Embryonic facial prominence (tissue), 1 donor: ENCODE measurements at regions not wholly inside any gene's neighbourhood (a gene's known extent, or its start where the extent isn't known, plus 50 kb on each side); places are given as distances from the start of the nearest gene placed in this dataset.

Experiments
- DNase-seq: peaks from one replicate; pipeline ENCODE4 v3.0.0-alpha.2; 2016; ENCODE audit errors: extremely low spot score

DNA sequence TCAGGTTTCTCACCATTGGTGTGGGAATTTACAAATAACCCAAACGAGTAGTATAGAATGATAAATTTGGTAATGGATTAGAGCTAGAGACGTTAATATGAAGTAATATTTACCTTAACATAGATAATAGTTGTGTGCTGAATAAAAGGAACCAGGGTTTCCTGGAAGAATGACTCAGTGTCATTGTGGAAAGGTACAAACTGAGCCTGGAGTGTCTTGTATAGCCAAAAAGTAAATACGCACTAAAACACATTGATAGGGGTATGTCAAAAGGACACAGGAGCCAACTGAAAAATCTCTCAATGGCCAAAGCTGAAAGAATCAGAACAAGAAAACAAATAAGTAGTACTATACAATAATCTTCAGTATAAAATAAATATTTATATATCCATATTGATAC lies 363.5 kb downstream of the SLCO4C1 start:
- no peak for DNase-seq

- no peak for DNase-seq
Measured at GRCh38 chr5:101929628-101930027, 366.5 kb downstream of the SLCO4C1 start.

DNA sequence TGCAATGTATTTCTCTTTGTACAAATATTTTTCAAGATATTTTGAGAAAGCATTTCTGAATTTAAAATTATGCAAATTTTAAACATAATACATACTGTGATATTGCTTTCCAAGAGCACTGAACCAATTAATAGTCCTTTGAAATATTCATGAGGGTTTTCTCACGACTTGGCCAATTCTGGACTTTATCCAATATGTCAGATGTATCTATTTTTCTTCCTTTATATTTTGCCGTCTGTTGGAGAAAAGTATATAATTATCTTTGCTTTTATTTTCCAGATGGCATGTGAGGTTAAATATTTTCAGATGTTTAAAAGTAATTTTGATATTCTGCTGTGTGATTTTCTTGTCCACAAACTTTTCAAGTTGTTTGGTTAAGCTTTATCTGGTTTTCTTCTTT lies 378.9 kb downstream of the SLCO4C1 start:
- DNase-seq: no peak

GRCh38 chr5:101915554-101915953 lies 380.5 kb downstream of the SLCO4C1 start:
- DNase-seq: no peak

DNA sequence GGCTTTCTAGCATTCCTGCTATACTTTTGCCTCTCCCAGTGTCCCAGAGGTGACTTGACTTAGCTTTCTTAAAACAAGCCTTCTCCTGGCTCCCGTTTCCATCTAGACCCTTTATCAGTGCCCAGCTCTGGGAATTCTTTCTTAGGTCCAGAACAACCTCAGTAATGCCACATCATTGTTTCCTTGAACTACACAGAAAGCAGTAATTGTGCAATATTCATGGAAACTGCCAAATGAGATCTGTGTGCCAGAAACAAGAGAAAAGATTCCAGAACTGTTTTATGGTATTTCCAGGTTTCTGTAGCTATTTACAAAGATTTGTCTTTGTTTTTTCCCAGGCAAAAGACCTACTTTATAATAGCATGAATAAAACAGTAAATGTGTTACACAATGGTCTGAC lies 391.3 kb downstream of the SLCO4C1 start:
- DNase-seq: no peak

DNA sequence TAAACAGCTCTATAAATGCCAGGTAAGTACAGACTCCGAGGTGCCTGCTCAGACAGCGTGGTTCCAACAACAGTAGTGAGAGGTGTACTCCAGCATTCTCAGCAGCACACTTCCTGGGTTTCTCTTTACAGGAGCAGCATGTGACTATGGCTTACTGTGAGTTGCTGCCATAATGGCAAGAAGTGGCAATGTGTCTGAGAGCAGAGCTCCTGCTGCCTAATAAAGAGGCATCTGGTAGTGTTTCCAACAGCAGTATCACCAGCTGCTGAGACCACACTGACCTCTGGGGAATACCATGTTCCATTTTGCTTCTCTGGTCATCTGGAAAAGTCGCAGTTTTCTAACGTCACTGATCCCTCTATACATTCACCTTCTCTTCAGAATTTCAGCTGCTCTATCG lies 398.2 kb downstream of the SLCO4C1 start:
- no peak for DNase-seq

DNA sequence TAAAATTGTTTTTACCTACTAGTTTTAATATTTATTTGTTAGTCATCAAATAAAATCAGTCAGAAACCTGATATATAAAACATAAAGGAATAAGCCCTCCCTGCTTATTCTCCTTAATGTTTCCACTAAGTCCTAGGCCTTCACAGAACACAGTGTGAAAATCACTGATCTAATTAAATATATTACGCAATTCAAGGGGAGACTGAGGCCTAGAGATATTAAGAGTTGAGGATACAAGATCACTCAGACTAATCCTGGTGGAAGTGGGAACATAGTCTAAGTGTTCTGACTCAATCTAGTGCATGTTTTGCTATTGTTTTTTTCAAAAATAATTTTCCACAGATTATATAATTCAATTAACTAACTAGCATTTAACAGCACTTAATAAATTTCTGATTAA lies 401.1 kb downstream of the SLCO4C1 start:
- DNase-seq: no peak

DNA sequence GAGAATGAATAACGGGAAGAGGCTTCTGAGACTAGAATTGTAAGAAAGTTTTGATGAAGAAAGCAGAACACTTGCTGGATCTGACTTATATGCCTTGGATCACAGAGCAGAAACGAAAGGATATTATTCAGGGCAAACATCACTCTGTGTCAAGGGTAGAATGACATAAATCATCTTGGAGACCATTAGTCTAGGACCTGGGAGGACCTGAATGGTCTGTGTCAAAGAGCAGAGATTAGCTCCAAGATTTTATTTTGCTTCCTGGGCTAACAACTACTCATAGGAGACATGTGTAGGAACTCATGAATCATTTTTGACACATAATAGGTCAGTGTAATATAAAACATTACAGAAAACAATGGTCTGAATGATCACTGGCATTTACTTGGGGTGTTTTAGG lies 417.9 kb downstream of the SLCO4C1 start:
- no peak for DNase-seq

DNA sequence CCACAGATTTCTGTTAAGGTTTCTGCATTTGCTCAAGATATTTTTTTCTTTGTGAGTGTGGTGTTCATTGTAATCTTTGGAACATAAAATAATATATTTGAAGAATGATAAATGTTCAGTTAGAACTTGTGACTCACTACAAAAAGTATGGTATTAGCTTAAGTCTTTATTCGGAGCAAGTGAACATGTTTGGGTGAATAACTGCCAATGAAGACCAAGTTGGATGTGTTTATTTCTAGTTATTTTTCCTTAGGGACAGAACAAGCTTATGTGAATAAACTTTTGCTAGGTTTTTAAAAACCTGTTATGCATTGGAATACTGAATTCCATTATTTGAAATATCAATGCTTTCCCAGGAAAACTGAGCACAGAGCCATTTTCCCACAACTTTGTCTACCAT lies 418.6 kb downstream of the SLCO4C1 start:
- no peak for DNase-seq

- DNase-seq: no peak
Measured at GRCh38 chr5:101866473-101866872, 429.6 kb downstream of the SLCO4C1 start.

DNA sequence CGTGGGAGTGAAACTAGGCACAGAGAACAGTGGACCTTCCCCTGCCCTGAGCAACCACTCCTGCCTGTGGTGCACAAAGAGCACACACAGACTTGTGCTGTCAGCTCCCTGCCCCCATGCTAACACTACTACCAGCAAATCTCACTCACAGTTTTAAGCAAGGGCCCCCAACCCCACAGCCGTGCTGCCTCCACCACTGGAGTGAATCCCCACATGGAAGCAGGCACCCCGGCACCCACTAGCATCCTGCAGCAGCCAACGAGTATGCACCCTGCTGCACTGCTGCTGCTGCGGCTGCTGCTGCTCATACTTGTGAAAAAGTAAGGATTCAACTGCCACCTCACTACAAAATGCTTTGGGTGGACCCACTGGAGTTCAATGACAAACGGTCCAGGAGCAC lies 435.5 kb downstream of the SLCO4C1 start:
- DNase-seq: no peak

- no peak for DNase-seq
Measured at GRCh38 chr5:101860145-101860544, 435.9 kb downstream of the SLCO4C1 start.

DNA sequence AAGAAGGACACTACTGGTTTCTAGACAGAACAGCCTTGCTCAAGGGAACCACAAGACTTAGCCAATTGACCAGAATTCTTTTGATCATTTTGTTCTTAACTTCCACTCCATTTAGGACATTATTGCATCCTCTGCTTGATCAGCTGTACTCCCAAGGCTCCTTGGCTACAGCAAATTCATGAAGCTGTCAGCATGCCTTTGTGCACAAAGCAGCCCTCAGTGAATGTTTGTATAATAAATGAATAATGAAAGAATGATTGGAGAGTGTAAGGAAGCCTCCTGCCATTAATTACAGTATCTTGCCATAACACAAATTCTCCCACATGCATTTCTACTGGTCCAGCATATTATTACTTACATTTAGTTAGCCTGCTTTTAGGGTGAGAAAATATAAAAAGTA lies 449.6 kb downstream of the SLCO4C1 start:
- DNase-seq: no peak

- DNase-seq: no peak
Measured at GRCh38 chr5:101843055-101843454, 453.0 kb downstream of the SLCO4C1 start.

- peak; percentile 11 for DNase-seq
Measured at GRCh38 chr5:101838435-101838834, 457.6 kb downstream of the SLCO4C1 start.

DNA sequence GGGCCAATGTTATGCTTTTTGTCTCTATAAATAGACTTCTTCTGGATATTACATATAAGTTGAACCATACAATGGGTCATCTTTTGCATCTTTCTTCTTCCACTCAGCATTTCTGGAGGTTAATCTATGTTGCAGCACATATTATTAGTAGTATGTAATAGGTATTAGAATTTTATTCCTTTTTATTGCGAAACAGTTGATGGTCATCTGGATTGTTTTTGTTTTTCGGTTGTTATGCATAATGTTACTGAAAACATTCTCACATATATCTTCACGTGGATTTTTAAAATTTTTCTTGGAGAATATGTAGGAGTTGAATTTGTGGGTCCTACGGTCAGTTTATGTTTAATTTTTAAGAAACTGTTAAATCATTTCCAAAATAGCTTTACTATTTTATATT lies 466.8 kb downstream of the SLCO4C1 start:
- no peak for DNase-seq

GRCh38 chr5:101811466-101811865 lies 484.6 kb downstream of the SLCO4C1 start:
- no peak for DNase-seq

DNA sequence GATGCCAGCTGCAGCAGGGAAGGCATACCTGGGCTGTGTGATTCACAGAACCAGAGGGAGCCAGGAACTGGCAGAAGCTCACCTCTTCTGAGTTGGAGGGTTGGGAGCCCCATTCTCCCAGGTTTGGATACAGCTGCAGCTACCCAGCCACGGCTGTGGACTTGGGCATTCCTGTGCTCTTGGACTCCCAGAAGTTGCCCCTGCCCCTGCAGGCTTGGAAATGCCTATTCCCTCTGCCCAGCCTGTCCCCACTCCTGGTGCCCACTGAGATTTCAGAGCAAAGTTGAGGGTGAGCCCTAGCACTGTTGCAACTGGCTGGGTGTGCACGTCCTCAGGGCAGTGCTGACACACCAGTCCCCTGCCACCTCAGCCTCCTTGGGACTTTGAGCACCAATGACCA lies 489.7 kb downstream of the SLCO4C1 start:
- no peak for DNase-seq

DNA sequence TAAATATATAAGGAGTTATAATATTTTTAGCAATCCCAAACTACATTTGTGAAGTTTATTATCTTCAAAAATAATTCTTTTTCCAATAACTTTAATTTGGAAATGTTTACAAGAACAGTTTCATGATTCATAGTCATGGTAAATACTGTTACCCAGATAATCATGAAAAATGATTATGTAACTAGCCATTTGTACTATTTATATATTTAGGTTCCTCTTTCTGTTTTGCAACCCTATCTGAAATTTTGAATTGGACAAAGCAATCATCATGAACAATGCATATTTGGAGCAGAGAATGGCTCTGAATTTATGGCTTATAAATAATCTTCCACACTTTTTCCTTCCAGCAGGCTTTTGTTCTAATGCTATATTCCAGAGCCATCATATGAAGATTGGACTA lies 499.7 kb downstream of the SLCO4C1 start:
- DNase-seq: no peak

DNA sequence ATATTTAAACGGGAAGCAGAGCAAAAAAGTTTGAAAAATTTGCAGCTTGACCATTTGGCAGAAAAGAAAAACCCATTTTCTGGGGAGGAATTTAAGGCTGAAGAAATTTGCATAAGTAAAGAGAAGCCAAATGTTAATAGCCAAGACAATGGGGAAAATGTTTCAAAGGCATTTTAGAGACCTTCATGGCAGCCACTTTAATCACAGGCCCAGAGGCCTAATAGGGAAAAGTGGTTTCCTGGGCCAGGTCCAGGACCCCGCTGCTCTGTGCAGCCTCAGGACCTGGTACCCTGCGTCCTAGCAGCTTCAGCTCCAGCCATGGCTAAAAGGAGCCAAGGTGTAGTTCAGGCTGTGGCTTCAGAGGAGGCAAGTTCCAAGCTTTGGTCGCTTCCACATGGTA lies 507.3 kb downstream of the SLCO4C1 start:
- no peak for DNase-seq

DNA sequence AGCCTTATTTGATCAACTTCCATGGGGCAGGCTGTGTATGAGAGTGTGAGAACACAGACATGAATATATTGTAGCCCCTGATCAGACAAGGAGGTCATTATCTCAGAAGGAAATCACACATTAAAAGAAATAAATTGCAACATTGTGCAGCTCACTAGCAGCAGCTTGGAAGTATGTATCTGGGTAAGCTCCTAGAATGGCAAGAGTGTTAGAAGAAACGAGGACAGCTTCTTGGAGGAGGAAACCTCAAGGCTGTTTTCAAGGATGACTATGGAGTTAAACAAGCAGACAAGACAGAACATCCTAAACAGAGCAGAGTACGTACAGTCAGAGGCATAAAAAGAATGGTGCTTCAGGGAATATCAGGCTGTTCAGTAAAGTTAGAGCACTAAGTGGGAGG lies 511.0 kb downstream of the SLCO4C1 start:
- DNase-seq: no peak

DNA sequence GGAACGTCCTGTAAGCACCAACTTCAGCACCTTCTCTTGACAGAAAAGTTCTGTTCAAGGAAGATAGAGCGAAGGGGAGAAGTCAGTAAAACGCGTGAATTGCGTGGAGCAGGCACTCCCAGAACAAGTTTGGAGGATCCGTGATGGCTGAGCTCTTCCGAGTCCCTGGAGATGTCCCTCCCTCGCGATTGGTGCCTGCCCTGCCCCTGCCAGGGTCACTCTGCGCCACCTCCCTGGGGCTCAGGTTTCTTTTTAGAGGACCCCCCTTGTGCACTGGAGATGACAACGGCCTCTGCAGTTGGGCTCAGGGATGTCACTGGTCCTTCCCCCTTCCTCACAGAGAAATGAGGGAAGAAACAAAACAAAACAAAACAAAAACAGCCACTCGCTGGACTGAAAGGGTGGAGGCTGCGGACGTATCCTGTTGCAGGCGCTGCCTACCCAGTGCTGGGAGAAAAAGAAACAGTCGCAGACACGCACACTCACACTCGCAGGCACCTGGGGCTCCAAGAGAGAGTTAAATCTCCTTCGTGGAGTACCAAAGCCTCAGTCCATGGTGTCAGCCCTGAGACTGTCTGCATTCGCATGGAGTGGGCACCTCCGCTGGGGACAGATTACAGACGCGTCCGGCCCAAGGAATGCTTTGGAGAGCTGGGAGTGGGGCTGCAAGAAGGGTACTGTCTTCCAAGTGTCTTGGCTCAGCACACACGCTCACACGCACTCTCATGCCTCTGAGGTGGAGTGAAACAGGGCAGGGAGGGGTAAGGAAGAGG lies 512.7 kb downstream of the SLCO4C1 start:
- no peak for DNase-seq

DNA sequence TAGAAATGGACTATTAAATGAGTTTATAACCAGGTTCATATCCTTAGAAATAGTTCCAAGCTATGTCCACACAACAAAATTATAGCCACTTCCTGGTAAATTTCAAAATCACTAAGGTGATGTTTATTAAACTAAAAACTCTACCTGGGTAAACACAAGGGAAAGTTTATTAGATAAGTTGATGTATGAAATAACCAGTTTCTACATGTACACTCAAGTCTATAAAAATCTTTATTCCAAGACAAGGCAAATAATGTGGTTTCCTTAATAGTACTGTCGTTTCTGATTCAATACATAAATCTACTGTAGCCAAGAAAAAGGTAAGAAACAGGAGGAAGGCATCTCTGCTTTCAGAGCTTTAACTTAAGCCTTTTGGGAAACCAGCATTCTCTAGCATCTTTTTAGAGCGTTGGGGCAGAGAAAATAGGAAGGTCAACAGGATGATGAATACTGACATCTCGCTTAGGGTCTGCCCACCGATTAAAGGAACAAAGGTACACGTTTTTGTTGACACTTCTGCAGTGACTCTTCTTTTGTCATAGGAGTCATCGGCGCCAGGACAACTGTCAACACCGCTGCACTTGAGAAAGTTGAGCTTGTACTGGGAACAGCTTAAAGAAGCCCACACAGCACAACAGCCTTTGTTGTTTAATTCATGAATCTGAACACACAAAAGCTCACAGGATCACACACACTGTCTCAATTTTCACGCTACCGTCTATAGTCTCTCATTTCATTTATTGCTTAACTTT lies 513.6 kb downstream of the SLCO4C1 start:
- DNase-seq: no peak
